Activated effector memory CD4-positive, alpha-beta T cell treated with Interleukin-2 at 50 U/mL for 16 hours (primary cell): ENCODE measurements at regions not wholly inside any gene's neighbourhood (a gene's known extent, or its start where the extent isn't known, plus 50 kb on each side); places are given as distances from the start of the nearest gene placed in this dataset.
"Not testable (repeated sequence)": the region's sequence is repeated elsewhere in the genome, so short reads cannot be mapped to it uniquely, and the experiment has no call there.

Experiments used
- DNase-seq: peaks from one replicate; pipeline ENCODE4 v3.0.0-alpha.2; 2020

- DNase-seq, result no peak
These were observed 151.8 kb downstream of the TENT5C start for GRCh38 chr1:117757668-117758067.

GRCh38 chr1:117758444-117759316 lies 152.8 kb downstream of the TENT5C start:
- peak; percentile 37 for DNase-seq

GRCh38 chr1:117759535-117759934 lies 153.7 kb downstream of the TENT5C start:
- no peak for DNase-seq

- no peak for DNase-seq
These were observed 154.2 kb downstream of the TENT5C start for GRCh38 chr1:117760069-117760468.

GRCh38 chr1:117760485-117760884 lies 154.6 kb downstream of the TENT5C start:
- no peak for DNase-seq

- not testable (repeated sequence) for DNase-seq
These were observed 161.7 kb downstream of the GDAP2 start for GRCh38 chr1:117767756-117768155.

GRCh38 chr1:117770981-117771531 lies 158.4 kb downstream of the GDAP2 start:
- DNase-seq, result no peak

GRCh38 chr1:117779364-117779763 lies 150.1 kb downstream of the GDAP2 start:
- no peak for DNase-seq

GRCh38 chr1:117780687-117781475 lies 148.5 kb downstream of the GDAP2 start:
- no peak for DNase-seq

- no peak for DNase-seq
These were observed 147.4 kb downstream of the GDAP2 start for GRCh38 chr1:117782056-117782455.

GRCh38 chr1:117783606-117784396 lies 145.6 kb downstream of the GDAP2 start:
- no peak for DNase-seq

- no peak for DNase-seq
These were observed 141.4 kb downstream of the GDAP2 start for GRCh38 chr1:117788014-117788413.

- DNase-seq, result no peak
These were observed 136.0 kb downstream of the GDAP2 start for GRCh38 chr1:117793413-117793812.

GRCh38 chr1:117794073-117794472 lies 135.3 kb downstream of the GDAP2 start:
- no peak for DNase-seq

GRCh38 chr1:117795190-117795589 lies 134.2 kb downstream of the GDAP2 start:
- DNase-seq, result no peak

- DNase-seq, result no peak
These were observed 133.6 kb downstream of the GDAP2 start for GRCh38 chr1:117795792-117796191.

GRCh38 chr1:117796226-117796625 lies 133.2 kb downstream of the GDAP2 start:
- no peak for DNase-seq

GRCh38 chr1:117798550-117798949 lies 130.9 kb downstream of the GDAP2 start:
- DNase-seq, result no peak

- DNase-seq, result no peak
These were observed 126.7 kb downstream of the GDAP2 start for GRCh38 chr1:117802531-117803257.

GRCh38 chr1:117803318-117803717 lies 126.1 kb downstream of the GDAP2 start:
- no peak for DNase-seq

- no peak for DNase-seq
These were observed 119.7 kb downstream of the GDAP2 start for GRCh38 chr1:117809764-117810163.

- no peak for DNase-seq
These were observed 118.9 kb downstream of the GDAP2 start for GRCh38 chr1:117810553-117810952.
